ENCODE measurements at regions not wholly inside any gene's neighbourhood (a gene's known extent, or its start where the extent isn't known, plus 50 kb on each side); places are given as distances from the start of the nearest gene placed in this dataset.

- TF ChIP-seq CTCF (IDR thresholded peaks at IDR 0.05) (no peak), EZH2phosphoT487 (IDR thresholded peaks at IDR 0.05) (no peak)
These were observed 61.6 kb downstream of the OTOL1 start for GRCh38 chr3:161558236-161558635.
